HG03045 (cell line): ENCODE measurements at regions not wholly inside any gene's neighbourhood (a gene's known extent, or its start where the extent isn't known, plus 50 kb on each side); places are given as distances from the start of the nearest gene placed in this dataset.
"Not testable (repeated sequence)": the region's sequence is repeated elsewhere in the genome, so short reads cannot be mapped to it uniquely, and the experiment has no call there.

Source experiments
- ATAC-seq: cut with Tn5 transposase; IDR thresholded peaks from one replicate; pipeline ENCODE4 v1.9.1; 2021; ENCODE audit warnings: mild to moderate bottlenecking, moderate library complexity; ENCODE audit not compliant: unreplicated experiment

DNA sequence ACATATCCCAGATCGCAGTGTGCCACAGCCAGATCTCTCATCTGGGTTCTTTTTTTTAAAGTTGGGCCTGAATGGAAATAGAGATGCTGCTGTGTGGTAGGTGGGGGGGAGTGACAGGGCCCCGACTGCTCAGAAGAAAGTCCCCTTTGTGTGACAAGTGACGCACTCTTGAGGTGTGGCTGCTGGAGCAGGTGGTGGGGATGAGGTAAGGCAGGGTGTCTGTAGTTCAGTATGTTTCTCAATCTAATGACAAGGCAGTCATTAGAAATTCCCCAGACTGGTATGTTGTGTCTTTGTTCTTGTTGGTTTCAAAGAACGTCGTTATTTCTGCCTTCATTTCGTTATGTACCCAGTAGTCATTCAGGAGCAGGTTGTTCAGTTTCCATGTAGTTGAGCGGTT, 128.8 kb upstream of the TACR1 start:
- ATAC-seq = no peak

DNA sequence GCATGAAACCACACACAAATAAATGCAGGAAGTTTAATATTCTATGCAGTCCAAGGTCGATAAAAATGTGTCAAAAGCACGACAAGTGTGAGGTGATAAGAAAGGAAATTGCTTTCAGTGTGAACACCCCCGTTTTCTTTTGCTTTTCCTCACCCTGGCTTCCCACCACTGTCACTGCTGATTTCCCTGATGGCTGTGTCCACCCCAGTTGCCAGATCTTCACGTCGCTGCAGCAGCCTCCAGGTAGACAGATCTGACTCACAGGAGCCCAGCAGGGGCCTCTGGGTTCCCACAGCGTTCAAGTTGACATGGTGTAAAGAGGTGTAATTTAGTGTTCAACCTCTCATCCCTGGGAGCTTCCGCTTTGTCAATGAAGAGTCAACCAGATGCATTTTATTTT, 128.0 kb upstream of the TACR1 start:
- ATAC-seq = no peak

DNA sequence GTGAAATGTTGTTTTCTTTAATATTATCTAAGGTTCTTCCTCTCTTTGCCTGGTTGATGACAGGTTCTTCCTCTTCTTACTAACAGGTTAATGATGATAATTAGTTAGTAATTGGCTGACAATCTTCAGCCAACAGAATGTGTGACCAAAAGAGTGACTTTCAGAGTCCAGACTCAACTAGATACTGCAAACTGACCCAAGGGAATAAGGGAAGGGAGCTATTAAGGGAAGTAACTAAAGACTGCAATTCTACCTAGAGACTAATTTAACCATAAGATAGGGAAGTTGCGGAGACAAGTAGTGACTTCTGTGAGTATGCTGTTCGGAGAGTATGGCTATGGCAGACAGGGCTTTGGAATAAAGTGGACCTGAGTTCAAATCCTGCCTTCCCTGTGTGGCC, 127.3 kb upstream of the TACR1 start:
- no peak for ATAC-seq

DNA sequence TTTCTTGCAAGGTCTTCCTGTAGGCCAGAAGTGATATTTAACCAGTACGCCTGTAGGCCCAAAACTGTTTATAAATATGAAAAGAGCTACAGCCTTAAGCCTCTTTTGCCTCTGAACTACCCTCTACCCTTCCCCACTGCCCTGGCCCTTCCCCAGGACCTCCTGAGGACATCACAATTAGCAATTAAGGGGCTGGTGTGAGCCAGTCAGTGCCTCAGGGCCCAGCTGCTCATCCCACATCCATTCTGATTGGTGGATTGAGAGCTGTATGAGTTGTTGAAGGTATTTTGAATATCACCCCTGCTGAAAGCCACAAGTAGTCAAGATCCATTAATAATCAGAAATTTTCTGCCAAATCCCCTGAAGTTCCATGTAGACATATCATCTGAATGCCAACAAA, 126.3 kb upstream of the TACR1 start:
- ATAC-seq = no peak

DNA sequence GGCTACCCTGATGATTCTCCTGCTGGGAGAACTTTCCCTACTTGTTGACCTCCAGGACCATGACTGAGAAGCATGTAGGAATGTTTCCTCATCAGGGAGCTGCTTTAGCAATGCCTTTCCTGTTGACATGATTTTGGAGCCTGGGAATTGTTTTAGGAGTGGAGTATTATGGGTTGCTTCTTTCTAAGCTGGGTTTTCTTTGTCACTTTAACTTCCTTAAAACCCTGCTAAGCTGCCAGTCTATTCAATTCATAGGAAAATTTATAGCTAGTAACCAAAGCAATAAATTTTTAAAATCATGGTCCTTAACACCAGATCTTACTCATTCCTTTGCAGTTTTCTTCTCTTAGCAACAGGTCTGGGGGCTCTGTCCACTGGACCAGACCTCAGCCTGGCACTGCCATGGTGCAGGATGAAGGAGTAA, 125.6 kb upstream of the TACR1 start:
- ATAC-seq = no peak

DNA sequence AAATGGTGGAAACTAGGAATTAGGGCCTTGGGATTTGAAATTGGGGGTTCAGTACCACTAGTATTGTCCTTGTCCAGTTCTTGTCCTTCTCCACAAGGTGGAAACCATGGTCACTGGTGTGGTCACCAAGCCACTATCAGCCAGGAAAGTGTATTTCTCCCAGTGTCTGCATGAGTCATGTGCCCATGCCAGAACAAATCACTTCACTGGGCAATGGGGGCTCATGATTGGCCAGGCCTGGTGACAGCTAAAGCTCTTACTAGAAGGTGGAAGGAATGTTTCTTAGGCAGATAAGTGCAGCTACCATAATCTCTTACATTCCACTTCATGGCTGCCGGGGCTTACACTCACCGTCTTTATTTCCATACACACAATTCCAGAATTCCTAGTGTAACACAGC, 124.8 kb upstream of the TACR1 start:
- ATAC-seq = no peak

DNA sequence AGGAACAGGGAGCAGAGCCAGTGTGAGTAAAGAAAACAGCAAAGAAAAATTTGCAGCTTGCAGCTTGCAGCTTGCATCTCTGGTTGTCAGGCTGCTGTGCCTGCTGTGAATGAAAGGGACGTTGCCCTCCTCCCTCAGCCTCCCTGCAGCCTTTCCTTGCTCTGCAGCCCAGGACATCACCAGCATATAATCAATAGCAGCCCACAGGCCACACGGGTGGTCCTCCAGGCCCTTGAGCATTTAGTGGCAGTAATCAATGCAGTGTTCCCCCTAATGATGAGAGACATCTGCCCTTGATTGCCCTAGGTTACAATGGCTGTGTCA, 122.2 kb upstream of the TACR1 start:
- no peak for ATAC-seq

DNA sequence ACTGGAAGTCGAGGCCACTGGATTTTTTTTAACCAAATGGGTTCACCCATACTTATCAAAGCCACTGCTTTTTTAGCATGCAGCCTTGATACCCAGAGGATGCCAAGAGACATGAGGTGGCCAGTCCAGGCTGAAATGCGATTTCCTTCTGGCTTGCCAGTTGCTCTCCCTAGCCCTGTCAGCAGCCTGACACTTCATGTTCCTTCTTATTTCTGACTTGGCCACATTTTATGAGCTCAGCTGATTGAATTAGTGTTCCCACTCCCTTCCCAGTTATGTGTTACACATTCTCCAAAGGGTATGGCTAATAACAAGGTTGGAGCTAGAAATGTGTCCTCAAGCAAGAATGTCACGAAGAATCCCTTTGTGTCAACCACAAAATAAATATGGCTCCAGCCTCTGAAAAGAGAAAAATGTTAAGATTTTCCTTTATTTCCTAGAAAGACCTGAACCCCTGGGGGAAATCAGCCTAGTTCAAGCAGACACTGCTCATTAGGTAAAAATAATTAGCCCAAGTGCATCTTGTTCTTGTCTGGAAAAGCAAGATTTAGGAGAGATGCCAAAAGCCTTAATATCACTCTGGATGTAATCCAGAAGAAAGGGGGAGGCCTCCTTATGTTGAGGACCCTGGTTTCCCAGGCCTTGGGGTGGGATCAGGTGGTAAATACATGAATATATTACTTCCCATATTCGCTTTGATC, 121.7 kb upstream of the TACR1 start:
- no peak for ATAC-seq

DNA sequence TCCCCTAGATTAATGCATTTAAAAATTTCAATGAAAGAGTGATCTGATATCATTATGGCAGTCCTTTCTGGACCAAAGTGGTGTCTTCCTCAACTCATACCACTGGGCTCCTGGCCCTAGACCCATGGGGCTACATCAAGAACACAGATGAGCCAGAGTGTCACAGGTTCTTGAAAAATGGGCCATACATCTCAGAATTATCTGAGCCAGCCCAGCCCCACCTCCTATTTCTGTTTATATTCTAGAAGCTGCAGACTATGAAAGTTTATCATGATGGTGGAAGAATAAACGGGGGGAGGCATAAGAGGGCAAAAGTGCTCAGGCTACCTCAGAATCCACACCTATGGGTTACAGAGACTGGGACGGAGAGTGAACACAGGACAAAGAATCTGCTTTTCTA, 120.6 kb upstream of the TACR1 start:
- no peak for ATAC-seq

DNA sequence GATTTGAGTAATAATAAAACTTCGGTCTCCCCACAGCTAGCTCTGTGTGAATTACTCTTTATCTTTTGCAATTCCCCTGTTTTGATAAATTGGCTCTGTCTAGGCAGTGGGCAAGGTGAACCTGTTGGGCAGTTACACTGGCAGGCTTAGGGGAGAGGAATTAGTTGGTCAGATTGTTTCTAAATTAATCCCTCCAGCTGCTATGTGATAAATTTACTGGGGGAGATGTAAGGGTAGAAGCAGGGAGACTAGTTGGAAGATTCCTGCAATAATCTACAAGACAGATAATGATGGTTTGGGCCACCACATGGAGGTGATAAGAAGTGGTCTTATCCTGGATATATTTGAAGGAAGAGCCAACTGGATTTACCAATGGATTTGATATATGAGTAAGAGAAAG, 118.5 kb upstream of the TACR1 start:
- ATAC-seq = no peak

DNA sequence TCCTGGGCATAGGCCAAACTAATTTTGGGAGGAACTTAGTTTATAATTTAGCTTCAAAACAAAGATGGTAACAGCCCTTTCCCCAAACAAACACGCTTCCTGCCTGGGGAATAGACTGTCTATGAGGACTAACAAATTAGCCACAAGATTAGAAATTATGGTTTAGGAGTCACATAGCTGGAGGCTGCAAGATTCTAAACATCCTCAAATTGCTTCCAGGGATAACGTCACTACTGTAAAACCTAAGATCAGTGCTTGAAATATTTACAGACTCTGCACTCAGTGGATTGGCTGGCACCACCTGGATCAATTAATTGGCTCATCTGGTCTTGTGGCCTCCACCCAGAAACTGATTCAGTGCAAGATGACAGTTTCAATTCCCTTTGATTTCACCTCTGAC, 118.0 kb upstream of the TACR1 start:
- ATAC-seq = no peak

DNA sequence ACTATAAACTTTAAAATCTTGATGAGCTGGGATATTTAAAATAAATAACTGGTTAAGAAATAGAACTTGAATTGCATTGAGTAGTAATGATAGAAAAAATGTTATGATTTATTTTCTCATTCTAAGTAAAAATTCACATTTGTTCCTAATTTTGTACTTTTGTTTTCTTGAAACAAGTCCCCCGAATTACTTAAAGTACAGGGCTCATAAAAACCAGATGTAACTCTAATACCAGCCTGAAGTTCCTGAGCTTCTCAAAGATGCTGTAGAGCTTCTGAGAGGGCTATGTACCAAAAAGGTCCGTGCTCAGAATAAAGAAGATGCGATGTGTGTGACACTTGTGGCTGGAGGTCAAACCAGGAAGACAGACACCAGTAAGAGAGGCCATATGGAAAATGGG, 116.1 kb upstream of the TACR1 start:
- no peak for ATAC-seq

DNA sequence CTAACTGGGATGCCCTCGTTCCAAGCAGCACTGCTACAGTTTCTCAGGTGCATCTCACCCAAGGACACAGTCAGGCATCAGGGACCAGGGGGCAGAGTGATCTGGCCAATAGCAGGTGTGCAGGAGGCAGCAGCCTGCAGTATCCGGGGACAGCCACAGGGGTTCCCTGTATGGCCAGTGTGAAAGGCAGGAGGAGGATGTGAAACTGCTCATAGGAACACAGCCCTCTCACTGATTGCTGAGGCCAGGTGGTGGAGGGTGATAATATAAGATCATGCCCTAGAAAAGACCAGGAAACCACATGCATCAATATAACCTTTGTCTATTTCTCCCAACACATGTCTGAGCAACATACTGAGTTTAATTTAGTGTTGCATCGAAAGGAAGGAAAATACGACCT, 112.7 kb upstream of the TACR1 start:
- peak; percentile 100 for ATAC-seq

DNA sequence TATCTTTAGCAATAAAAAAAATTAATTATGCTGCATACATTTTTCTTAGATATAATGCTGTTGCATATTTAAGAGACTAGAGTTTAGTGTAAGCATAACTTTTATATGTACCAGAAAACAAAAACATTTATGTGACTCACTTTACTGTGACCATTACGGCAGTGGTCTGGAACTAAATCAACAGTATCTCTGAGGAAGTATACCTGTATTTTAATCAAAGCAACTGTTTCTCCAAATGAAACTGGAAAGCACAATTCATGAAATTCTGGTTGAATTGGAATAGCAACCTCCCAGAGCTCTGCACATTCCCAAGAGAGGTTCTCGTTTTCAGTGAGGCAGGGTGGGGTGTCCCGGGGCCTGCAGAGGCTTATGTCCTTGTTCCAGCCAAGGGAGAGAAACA, 112.2 kb upstream of the TACR1 start:
- ATAC-seq = no peak

DNA sequence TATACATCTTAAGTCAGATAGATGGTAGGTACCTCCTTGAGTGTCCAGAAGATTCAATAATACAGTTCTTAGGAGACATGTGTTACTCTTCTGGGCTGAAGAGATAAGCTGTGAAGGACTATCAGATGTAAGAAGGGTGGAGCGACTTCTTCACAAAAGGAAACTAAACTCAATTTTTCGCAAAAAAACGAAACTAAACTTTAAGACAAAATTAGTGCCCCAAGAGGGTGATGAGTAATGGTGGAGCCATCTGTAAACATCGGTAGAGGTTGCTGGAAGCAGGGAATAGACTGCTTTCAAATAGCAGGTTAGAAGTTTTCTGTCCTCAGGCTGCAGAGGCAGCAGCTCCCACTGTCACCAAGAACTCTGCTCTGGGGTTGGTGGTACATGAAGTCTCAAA, 111.6 kb upstream of the TACR1 start:
- ATAC-seq = no peak

DNA sequence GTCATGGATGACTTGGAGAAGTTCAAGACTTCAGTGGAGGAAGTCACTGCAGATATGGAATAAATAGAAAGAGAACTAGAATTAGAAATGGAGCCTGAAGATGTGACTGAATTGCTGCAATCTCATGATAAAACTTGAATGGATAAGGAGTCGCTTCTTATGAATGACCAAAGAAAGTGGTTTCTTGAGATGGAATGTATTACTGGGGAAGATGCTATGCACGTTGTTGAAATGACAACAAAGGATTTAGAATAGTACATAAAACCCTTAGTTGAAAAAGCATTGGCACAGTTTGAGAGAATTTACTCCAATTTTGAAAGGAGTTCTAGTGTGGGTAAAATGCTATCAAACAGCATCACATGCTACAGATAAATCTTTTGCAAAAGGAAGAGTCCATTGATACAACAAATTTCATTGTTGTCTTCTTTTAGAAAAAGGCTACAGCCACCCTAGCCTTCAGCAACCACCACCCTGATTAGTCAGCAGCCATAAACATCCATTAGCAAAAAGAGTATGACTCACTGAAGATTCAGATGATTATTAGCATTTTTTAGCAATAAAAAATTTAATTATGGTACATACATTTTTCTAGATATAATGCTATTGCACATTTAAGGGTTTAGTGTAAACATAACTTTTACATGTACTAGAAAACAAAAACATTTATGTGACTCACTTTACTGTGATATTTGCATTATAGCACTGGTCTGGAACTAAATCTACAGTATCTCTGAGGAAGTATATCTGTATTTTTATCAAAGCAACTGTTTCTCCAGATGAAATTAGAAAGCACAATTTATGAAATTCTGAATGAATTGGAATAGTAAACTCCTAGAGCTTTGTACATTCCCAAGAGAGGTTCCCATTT, 110.5 kb upstream of the TACR1 start:
- no peak for ATAC-seq

DNA sequence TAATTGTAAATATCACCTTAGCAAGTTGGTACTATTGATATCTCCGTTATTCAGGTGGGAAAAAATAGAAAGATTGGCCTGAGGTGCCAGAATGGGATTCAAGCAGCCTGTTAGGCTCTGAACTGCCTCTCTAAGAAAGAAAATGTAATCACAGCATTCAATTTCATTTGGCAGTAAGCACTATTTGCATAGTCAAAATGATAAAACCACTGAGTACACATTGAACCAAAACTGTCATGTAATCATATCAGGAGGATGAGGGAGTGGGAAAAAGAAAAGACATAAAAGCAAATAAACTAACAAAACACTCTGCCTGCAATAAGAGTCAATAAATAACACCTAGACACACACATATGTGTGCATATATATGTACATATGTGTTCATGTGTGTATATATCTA, 103.9 kb upstream of the TACR1 start:
- ATAC-seq = no peak

DNA sequence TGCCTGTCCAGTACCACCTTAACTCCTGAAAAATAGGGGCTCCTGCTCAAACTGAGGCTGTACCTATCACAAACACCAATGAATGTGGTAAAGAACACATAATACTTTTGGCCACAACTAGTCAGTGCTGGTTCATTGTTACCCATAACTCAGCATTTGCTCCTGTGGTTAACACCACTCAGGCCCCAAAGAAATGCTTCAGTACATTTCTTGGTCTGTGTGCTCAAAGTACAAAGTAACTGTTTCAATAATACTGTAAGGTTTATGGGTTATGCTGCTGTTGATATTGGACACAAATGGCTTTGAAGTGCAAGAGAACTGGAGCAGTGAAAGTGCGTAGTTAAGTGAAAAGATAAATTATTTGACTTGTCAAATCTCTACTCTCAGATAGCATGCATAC, 95.0 kb upstream of the TACR1 start:
- ATAC-seq = no peak

DNA sequence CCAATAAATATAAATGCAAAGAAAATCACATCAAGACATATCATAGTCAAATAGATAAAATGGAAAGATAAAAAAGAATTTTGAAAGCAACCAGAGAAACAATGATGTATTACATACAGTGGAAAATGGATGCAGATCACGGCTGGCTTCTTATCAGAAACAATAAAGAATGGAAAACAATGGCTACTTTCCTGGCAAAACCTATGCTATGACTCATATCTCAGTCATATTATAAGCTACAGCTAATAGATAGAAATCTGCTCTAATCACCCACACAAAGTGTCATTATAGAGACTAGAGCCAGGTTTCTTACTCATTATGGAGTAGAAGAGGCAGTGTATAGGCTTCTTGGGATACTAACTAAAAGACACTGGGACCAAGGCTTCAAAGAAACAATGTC, 93.5 kb upstream of the TACR1 start:
- no peak for ATAC-seq

DNA sequence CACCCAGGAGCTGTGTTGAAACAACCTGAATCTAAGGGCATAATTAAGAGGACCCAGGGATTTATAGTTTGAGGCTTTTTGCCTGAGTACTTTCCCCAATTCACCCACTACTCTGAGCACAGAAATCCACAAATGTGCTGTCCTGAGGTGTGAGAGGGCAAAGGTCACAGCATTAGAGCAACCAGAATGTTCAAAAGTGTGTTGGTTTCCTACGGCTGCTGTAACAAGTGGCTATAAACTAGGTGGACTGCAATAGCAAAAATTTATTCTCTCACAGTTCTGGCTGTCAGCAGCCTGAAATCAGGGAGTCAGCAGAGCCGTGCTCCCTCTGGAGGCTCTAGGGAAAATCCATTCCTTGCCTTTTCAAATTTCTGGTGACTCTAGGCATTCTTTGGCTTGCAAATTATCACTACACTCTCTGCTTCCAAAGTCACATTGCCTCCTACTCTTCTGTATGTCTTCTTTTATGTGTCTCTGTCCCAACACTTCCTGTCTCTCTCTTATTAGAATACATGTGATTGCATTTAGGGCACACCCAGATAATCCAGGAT, 91.4 kb upstream of the TACR1 start:
- ATAC-seq = no peak

DNA sequence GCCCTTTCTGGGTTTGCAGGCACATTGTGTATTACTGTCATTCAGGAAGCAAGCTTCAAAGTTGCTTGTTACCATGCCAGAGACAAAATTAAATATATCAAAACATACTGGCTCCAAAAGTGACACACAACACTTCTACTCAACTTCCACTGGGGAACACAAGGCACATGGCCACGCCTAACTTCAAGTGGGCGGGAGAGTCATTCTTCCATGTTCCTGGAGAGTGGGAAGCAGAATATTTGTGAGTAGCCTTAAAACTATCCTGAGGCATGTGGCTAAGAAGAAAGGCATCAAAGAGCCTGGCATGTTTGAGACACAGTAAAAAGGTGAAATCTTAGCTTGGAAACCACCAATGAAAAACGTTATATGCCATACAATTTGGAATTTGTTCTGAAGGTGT, 90.5 kb upstream of the TACR1 start:
- ATAC-seq = no peak

DNA sequence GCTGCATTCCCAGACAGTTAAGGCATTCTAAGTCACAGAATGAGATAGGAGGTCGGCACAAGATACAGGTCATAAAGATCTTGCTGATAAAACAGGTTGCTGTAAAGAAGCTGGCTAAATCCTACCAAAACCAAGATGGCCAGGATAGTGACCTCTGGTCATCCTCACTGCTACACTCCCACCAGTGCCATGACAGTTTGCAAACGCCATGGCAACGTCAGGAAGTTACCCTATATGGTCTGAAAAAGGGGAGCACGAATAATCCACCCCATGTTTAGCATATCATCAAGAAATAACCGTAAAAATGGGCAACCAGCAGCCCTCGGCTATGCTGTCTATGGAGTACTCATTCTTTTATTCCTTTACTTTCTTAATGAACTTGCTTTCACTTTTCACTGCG, 89.9 kb upstream of the TACR1 start:
- not testable (repeated sequence) for ATAC-seq
